ENCODE measurements at regions not wholly inside any gene's neighbourhood (a gene's known extent, or its start where the extent isn't known, plus 50 kb on each side); places are given as distances from the start of the nearest gene placed in this dataset.

DNA sequence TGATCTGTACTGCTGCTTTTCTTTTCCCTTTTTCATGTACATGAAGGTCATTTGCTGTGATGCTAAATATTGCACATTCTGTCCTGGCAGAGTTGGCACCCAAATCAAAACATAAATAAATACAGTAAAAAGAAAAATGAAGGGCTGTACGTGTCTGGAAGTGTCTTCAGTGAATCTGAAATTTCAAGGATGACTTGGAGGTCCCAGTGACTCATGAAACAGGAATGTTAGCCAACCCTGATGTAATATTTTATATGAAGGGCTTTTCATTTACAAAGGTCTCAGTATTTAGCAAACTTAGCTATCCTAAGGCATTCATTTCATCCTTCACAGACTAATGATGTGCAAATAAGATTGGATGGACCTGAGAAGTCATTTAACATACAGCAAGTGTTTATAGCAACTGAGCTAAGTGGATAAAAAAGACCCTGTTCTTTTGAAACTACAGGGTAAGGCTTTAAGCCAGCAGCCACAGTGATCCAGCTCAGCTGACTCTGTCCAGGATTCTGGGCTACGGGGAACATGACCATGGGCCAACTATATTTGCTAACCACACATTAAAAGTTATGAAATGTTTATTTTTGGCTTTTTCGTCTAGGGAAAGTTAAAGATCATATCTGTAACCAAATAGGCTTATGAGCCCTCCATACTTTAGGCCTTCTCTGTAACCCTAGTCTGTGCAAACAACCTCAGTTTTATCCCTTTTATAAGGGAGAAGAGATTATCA is 104.0 kb upstream of the DMRTA1 start:
- TF ChIP-seq, protein P1, sequence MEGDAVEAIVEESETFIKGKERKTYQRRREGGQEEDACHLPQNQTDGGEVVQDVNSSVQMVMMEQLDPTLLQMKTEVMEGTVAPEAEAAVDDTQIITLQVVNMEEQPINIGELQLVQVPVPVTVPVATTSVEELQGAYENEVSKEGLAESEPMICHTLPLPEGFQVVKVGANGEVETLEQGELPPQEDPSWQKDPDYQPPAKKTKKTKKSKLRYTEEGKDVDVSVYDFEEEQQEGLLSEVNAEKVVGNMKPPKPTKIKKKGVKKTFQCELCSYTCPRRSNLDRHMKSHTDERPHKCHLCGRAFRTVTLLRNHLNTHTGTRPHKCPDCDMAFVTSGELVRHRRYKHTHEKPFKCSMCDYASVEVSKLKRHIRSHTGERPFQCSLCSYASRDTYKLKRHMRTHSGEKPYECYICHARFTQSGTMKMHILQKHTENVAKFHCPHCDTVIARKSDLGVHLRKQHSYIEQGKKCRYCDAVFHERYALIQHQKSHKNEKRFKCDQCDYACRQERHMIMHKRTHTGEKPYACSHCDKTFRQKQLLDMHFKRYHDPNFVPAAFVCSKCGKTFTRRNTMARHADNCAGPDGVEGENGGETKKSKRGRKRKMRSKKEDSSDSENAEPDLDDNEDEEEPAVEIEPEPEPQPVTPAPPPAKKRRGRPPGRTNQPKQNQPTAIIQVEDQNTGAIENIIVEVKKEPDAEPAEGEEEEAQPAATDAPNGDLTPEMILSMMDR (IDR thresholded peaks at IDR 0.05), result no peak
- TF ChIP-seq POLR2A (IDR thresholded peaks at IDR 0.05), result no peak

All from thyroid gland (tissue), 4 donors.